ENCODE measurements at regions not wholly inside any gene's neighbourhood (a gene's known extent, or its start where the extent isn't known, plus 50 kb on each side); places are given as distances from the start of the nearest gene placed in this dataset.
A peak's percentile ranks its signal among the peaks of the same experiment; 100 is the strongest.

GRCh38 chr10:56012101-56012500 is 349.0 kb downstream of the ZWINT start:
- no peak for TF ChIP-seq CTCF (IDR thresholded peaks at IDR 0.05)
- intact Hi-C loops (cut with DNase I): no loop called here
- DNase-seq (no peak), ATAC-seq (peak in 1 of 2 donors; percentile 29)
- Histone ChIP-seq H3K27me3 (ENCODE audit: low read depth) (no peaks in the 10 kb centered on the region), H3K27ac (no peak overlapping the region), H3K4me1 (no peaks in the 10 kb centered on the region), H3K9me3 (no peaks in the 10 kb centered on the region), H3K36me3 (no peaks in the 10 kb centered on the region), H3K4me3 (no peak overlapping the region)

- DNase-seq (no peak), ATAC-seq (no peak)
- no peaks in the 10 kb centered on the region for H3K4me1 ChIP-seq
- no peaks in the 10 kb centered on the region for H3K36me3 ChIP-seq
- no peak for TF ChIP-seq CTCF (IDR thresholded peaks at IDR 0.05)
- no peak overlapping the region for H3K27ac ChIP-seq
- no peaks in the 10 kb centered on the region for H3K9me3 ChIP-seq
- H3K4me3 ChIP-seq: no peak overlapping the region
- no peaks in the 10 kb centered on the region for H3K27me3 ChIP-seq (ENCODE audit: low read depth)
- intact Hi-C loops (cut with DNase I): no loop called here
These were observed 357.5 kb downstream of the ZWINT start for GRCh38 chr10:56003555-56003954.

GRCh38 chr10:55989188-55989587 is 371.9 kb downstream of the ZWINT start:
- Histone ChIP-seq H3K27me3 (ENCODE audit: low read depth) (no peaks in the 10 kb centered on the region), H3K4me1 (no peaks in the 10 kb centered on the region), H3K4me3 (no peak overlapping the region), H3K9me3 (no peaks in the 10 kb centered on the region), H3K36me3 (no peaks in the 10 kb centered on the region), H3K27ac (no peak overlapping the region)
- DNase-seq (no peak), ATAC-seq (no peak)
- intact Hi-C loops (cut with DNase I): no loop called here
- TF ChIP-seq CTCF (IDR thresholded peaks at IDR 0.05): no peak

- no peak for TF ChIP-seq CTCF (IDR thresholded peaks at IDR 0.05)
- DNase-seq: no peak
- Histone ChIP-seq H3K9me3 (no peaks in the 10 kb centered on the region), H3K4me1 (no peaks in the 10 kb centered on the region), H3K27me3 (ENCODE audit: low read depth) (no peaks in the 10 kb centered on the region), H3K36me3 (no peaks in the 10 kb centered on the region), H3K4me3 (no peak overlapping the region), H3K27ac (no peak overlapping the region)
- intact Hi-C loops (cut with DNase I): no loop called here
- no peak for ATAC-seq
These were observed 381.9 kb downstream of the ZWINT start for GRCh38 chr10:55979203-55979602.

- Histone ChIP-seq H3K9me3 (no peaks in the 10 kb centered on the region), H3K4me1 (no peaks in the 10 kb centered on the region), H3K36me3 (no peaks in the 10 kb centered on the region), H3K27ac (no peak overlapping the region), H3K4me3 (no peak overlapping the region), H3K27me3 (ENCODE audit: low read depth) (no peaks in the 10 kb centered on the region)
- TF ChIP-seq CTCF (IDR thresholded peaks at IDR 0.05): no peak
- ATAC-seq: no peak
- DNase-seq: no peak
- intact Hi-C loops (cut with DNase I): no loop called here
These were observed 395.0 kb downstream of the ZWINT start for GRCh38 chr10:55966101-55966500.

GRCh38 chr10:55943403-55943802 is 417.7 kb downstream of the ZWINT start:
- Histone ChIP-seq H3K27me3 (ENCODE audit: low read depth) (no peaks in the 10 kb centered on the region), H3K27ac (no peak overlapping the region), H3K9me3 (no peaks in the 10 kb centered on the region), H3K36me3 (no peaks in the 10 kb centered on the region), H3K4me3 (no peak overlapping the region), H3K4me1 (no peaks in the 10 kb centered on the region)
- no peak for TF ChIP-seq CTCF (IDR thresholded peaks at IDR 0.05)
- no peak for DNase-seq
- intact Hi-C loops (cut with DNase I): no loop called here
- ATAC-seq: no peak

Data from lower lobe of right lung (tissue), 2 donors.